ENCODE measurements at regions not wholly inside any gene's neighbourhood (a gene's known extent, or its start where the extent isn't known, plus 50 kb on each side); places are given as distances from the start of the nearest gene placed in this dataset.

- Histone ChIP-seq H3K9me3 (no peaks in the 10 kb centered on the region), H3K27ac (no peak overlapping the region), H3K27me3 (no peaks in the 10 kb centered on the region), H3K4me3 (no peak overlapping the region), H3K4me1 (no peaks in the 10 kb centered on the region), H3K36me3 (no peaks in the 10 kb centered on the region)
- TF ChIP-seq, protein P1, sequence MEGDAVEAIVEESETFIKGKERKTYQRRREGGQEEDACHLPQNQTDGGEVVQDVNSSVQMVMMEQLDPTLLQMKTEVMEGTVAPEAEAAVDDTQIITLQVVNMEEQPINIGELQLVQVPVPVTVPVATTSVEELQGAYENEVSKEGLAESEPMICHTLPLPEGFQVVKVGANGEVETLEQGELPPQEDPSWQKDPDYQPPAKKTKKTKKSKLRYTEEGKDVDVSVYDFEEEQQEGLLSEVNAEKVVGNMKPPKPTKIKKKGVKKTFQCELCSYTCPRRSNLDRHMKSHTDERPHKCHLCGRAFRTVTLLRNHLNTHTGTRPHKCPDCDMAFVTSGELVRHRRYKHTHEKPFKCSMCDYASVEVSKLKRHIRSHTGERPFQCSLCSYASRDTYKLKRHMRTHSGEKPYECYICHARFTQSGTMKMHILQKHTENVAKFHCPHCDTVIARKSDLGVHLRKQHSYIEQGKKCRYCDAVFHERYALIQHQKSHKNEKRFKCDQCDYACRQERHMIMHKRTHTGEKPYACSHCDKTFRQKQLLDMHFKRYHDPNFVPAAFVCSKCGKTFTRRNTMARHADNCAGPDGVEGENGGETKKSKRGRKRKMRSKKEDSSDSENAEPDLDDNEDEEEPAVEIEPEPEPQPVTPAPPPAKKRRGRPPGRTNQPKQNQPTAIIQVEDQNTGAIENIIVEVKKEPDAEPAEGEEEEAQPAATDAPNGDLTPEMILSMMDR (IDR thresholded peaks at IDR 0.05), result no peak
- FAIRE-seq (no peak), DNase-seq (no peak), ATAC-seq (no peak)
- intact Hi-C loops (cut with DNase I), result no loop called here
- 45 to 48% methylated on average over 3 of the region's 3 CpGs for WGBS, 2 donors
These were observed 105.1 kb upstream of the DCN start for GRCh38 chr12:91287753-91288152.

GRCh38 chr12:91278126-91278525 is 95.5 kb upstream of the DCN start:
- H3K27me3 ChIP-seq, result no peaks in the 10 kb centered on the region
- no peak for DNase-seq
- TF ChIP-seq, protein P1 (IDR thresholded peaks at IDR 0.05), result no peak
- no peak overlapping the region for H3K4me3 ChIP-seq
- no peak for FAIRE-seq
- no peak overlapping the region for H3K27ac ChIP-seq
- no peaks in the 10 kb centered on the region for H3K9me3 ChIP-seq
- ATAC-seq, result no peak
- intact Hi-C loops (cut with DNase I), result no loop called here
- H3K4me1 ChIP-seq, result peaks cover 11 to 28% (median 19%) of the 10 kb centered on the region in 3 donors
- no peaks in the 10 kb centered on the region for H3K36me3 ChIP-seq

- no peak for FAIRE-seq
- H3K27me3 ChIP-seq, result no peaks in the 10 kb centered on the region
- H3K27ac ChIP-seq, result no peak overlapping the region
- H3K4me3 ChIP-seq, result no peak overlapping the region
- H3K9me3 ChIP-seq, result no peaks in the 10 kb centered on the region
- intact Hi-C loops (cut with DNase I), result no loop called here
- DNase-seq, result no peak
- 22 to 30% methylated on average over 2 of the region's 2 CpGs for WGBS, 2 donors
- no peak for ATAC-seq
- no peaks in the 10 kb centered on the region for H3K36me3 ChIP-seq
- TF ChIP-seq, protein P1 (IDR thresholded peaks at IDR 0.05), result no peak
- H3K4me1 ChIP-seq, result peaks cover 11 to 29% (median 19%) of the 10 kb centered on the region in 3 donors
These were observed 93.9 kb upstream of the DCN start for GRCh38 chr12:91276509-91276908.

DNA sequence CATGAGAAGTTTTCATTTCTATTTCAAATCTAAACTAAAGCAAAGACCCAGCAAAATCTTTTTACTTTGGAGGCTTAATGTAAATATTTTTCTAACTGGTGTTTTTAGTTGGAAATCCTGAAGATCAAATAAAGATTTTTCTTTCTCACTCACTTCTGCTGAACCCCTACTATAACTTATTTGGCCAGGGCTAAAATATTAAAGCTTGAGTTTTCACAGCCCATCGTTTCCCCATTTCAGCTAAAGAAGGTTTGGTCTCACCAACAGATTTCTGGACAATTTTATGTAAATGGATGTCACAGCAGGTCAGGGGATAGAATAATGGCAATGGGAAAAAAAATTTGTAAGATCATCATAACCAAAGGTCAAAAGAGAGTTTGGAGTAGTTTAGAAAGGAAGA is 92.7 kb upstream of the DCN start:
- intact Hi-C loops (cut with DNase I), result no loop called here
- Histone ChIP-seq H3K36me3 (no peaks in the 10 kb centered on the region), H3K27me3 (no peaks in the 10 kb centered on the region), H3K4me1 (peaks cover 11 to 29% (median 19%) of the 10 kb centered on the region in 3 donors), H3K27ac (peak overlapping the region in 2 of 4 donors; percentile 42 to 70), H3K4me3 (no peak overlapping the region), H3K9me3 (no peaks in the 10 kb centered on the region)
- TF ChIP-seq, protein P1 (IDR thresholded peaks at IDR 0.05), result no peak
- no peak for ATAC-seq
- no peak for FAIRE-seq
- no peak for DNase-seq
- 36 to 37% methylated on average over 1 of the region's 1 CpG for WGBS, 2 donors

DNA sequence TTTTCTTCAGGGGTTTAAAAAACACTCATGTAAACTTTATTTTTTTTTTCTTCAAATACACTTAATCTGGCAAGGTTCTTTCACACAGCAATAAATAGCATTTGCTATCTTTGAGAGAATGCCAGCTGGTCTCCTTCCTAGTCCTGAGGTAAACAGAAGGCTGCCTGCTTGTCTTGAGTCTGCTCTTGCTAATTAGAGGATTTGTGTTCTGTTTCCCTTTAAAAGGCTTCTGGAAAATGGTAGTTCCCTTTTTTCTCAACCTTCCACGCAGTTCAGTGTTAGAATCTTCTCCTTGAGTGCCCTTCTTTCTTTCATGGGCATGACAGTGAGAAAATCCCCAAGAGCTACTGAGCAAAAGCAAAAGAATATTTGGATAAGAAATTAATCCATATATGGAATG is 92.3 kb upstream of the DCN start:
- Histone ChIP-seq H3K4me1 (peaks cover 11 to 29% (median 19%) of the 10 kb centered on the region in 3 donors), H3K27ac (peak overlapping the region in 2 of 4 donors; percentile 42 to 70), H3K36me3 (no peaks in the 10 kb centered on the region), H3K4me3 (no peak overlapping the region), H3K9me3 (no peaks in the 10 kb centered on the region), H3K27me3 (no peaks in the 10 kb centered on the region)
- intact Hi-C loops (cut with DNase I), result no loop called here
- ATAC-seq, result peak; percentile 79 to 88 (median 87)
- WGBS, 2 donors, result 6 to 21% methylated on average over 1 of the region's 1 CpG
- peak in 2 of 6 donors; percentile 20 to 63 for DNase-seq
- TF ChIP-seq, protein P1 (IDR thresholded peaks at IDR 0.05), result no peak
- no peak for FAIRE-seq

All from pancreas (tissue), 10 donors.